ENCODE measurements at regions not wholly inside any gene's neighbourhood (a gene's known extent, or its start where the extent isn't known, plus 50 kb on each side); places are given as distances from the start of the nearest gene placed in this dataset.

- no peak for TF ChIP-seq EZH2 (IDR thresholded peaks at IDR 0.05; ENCODE audit: borderline replicate concordance, low read depth, low read length, poor library complexity, severe bottlenecking)
- TF ChIP-seq, protein P1, sequence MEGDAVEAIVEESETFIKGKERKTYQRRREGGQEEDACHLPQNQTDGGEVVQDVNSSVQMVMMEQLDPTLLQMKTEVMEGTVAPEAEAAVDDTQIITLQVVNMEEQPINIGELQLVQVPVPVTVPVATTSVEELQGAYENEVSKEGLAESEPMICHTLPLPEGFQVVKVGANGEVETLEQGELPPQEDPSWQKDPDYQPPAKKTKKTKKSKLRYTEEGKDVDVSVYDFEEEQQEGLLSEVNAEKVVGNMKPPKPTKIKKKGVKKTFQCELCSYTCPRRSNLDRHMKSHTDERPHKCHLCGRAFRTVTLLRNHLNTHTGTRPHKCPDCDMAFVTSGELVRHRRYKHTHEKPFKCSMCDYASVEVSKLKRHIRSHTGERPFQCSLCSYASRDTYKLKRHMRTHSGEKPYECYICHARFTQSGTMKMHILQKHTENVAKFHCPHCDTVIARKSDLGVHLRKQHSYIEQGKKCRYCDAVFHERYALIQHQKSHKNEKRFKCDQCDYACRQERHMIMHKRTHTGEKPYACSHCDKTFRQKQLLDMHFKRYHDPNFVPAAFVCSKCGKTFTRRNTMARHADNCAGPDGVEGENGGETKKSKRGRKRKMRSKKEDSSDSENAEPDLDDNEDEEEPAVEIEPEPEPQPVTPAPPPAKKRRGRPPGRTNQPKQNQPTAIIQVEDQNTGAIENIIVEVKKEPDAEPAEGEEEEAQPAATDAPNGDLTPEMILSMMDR (conservative IDR thresholded peaks at IDR 0.05; ENCODE audit: low read depth, low read length): no peak
These were observed 1328.6 kb upstream of the SLC39A10 start for GRCh38 chr2:194328456-194328855.
